ENCODE measurements at regions not wholly inside any gene's neighbourhood (a gene's known extent, or its start where the extent isn't known, plus 50 kb on each side); places are given as distances from the start of the nearest gene placed in this dataset.

DNA sequence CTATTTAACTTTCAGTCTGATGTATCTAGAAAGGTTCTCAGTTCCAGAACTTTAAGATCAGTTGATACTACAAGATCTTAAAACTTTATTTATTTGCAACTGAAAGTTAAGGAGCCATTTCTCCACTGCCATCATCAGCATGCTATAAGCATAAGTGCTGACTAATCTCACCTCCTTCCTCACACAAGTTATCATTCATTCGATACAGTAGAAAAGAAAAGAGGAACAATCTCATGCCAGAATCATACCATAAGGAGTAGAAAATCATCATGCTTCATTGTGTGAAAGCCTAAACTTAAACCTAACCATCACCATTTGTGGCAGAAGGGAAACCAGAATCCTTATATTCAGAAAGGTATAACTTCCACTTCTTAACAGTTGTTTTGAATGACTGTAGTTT, 176.6 kb upstream of the NRXN1 start:
- no peak for TF ChIP-seq NANOG (IDR thresholded peaks at IDR 0.05; ENCODE audit: borderline replicate concordance)
- TF ChIP-seq, protein P1, sequence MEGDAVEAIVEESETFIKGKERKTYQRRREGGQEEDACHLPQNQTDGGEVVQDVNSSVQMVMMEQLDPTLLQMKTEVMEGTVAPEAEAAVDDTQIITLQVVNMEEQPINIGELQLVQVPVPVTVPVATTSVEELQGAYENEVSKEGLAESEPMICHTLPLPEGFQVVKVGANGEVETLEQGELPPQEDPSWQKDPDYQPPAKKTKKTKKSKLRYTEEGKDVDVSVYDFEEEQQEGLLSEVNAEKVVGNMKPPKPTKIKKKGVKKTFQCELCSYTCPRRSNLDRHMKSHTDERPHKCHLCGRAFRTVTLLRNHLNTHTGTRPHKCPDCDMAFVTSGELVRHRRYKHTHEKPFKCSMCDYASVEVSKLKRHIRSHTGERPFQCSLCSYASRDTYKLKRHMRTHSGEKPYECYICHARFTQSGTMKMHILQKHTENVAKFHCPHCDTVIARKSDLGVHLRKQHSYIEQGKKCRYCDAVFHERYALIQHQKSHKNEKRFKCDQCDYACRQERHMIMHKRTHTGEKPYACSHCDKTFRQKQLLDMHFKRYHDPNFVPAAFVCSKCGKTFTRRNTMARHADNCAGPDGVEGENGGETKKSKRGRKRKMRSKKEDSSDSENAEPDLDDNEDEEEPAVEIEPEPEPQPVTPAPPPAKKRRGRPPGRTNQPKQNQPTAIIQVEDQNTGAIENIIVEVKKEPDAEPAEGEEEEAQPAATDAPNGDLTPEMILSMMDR (conservative IDR thresholded peaks at IDR 0.05; ENCODE audit: low read depth in 2 of 2) = no peak
- TF ChIP-seq EZH2 (IDR thresholded peaks at IDR 0.05; ENCODE audit: low read depth, unreplicated experiment) = no peak
- TF ChIP-seq POLR2AphosphoS5 (IDR thresholded peaks at IDR 0.05; ENCODE audit: low read depth) = no peak
- no peak for TF ChIP-seq EZH2phosphoT487 (IDR thresholded peaks at IDR 0.05; ENCODE audit: unreplicated experiment)
- no peak for TF ChIP-seq CREB1 (CRISPR knock-in tag; IDR thresholded peaks at IDR 0.05; ENCODE audit: low read depth)
- TF ChIP-seq, protein P2, sequence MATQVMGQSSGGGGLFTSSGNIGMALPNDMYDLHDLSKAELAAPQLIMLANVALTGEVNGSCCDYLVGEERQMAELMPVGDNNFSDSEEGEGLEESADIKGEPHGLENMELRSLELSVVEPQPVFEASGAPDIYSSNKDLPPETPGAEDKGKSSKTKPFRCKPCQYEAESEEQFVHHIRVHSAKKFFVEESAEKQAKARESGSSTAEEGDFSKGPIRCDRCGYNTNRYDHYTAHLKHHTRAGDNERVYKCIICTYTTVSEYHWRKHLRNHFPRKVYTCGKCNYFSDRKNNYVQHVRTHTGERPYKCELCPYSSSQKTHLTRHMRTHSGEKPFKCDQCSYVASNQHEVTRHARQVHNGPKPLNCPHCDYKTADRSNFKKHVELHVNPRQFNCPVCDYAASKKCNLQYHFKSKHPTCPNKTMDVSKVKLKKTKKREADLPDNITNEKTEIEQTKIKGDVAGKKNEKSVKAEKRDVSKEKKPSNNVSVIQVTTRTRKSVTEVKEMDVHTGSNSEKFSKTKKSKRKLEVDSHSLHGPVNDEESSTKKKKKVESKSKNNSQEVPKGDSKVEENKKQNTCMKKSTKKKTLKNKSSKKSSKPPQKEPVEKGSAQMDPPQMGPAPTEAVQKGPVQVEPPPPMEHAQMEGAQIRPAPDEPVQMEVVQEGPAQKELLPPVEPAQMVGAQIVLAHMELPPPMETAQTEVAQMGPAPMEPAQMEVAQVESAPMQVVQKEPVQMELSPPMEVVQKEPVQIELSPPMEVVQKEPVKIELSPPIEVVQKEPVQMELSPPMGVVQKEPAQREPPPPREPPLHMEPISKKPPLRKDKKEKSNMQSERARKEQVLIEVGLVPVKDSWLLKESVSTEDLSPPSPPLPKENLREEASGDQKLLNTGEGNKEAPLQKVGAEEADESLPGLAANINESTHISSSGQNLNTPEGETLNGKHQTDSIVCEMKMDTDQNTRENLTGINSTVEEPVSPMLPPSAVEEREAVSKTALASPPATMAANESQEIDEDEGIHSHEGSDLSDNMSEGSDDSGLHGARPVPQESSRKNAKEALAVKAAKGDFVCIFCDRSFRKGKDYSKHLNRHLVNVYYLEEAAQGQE (IDR thresholded peaks at IDR 0.05; ENCODE audit: unreplicated experiment) = no peak
- TF ChIP-seq JUNB (IDR thresholded peaks at IDR 0.05; ENCODE audit: unreplicated experiment) = no peak
- no peak for TF ChIP-seq STAT1 (IDR thresholded peaks at IDR 0.05; ENCODE audit: unreplicated experiment)
- TF ChIP-seq, protein P3, sequence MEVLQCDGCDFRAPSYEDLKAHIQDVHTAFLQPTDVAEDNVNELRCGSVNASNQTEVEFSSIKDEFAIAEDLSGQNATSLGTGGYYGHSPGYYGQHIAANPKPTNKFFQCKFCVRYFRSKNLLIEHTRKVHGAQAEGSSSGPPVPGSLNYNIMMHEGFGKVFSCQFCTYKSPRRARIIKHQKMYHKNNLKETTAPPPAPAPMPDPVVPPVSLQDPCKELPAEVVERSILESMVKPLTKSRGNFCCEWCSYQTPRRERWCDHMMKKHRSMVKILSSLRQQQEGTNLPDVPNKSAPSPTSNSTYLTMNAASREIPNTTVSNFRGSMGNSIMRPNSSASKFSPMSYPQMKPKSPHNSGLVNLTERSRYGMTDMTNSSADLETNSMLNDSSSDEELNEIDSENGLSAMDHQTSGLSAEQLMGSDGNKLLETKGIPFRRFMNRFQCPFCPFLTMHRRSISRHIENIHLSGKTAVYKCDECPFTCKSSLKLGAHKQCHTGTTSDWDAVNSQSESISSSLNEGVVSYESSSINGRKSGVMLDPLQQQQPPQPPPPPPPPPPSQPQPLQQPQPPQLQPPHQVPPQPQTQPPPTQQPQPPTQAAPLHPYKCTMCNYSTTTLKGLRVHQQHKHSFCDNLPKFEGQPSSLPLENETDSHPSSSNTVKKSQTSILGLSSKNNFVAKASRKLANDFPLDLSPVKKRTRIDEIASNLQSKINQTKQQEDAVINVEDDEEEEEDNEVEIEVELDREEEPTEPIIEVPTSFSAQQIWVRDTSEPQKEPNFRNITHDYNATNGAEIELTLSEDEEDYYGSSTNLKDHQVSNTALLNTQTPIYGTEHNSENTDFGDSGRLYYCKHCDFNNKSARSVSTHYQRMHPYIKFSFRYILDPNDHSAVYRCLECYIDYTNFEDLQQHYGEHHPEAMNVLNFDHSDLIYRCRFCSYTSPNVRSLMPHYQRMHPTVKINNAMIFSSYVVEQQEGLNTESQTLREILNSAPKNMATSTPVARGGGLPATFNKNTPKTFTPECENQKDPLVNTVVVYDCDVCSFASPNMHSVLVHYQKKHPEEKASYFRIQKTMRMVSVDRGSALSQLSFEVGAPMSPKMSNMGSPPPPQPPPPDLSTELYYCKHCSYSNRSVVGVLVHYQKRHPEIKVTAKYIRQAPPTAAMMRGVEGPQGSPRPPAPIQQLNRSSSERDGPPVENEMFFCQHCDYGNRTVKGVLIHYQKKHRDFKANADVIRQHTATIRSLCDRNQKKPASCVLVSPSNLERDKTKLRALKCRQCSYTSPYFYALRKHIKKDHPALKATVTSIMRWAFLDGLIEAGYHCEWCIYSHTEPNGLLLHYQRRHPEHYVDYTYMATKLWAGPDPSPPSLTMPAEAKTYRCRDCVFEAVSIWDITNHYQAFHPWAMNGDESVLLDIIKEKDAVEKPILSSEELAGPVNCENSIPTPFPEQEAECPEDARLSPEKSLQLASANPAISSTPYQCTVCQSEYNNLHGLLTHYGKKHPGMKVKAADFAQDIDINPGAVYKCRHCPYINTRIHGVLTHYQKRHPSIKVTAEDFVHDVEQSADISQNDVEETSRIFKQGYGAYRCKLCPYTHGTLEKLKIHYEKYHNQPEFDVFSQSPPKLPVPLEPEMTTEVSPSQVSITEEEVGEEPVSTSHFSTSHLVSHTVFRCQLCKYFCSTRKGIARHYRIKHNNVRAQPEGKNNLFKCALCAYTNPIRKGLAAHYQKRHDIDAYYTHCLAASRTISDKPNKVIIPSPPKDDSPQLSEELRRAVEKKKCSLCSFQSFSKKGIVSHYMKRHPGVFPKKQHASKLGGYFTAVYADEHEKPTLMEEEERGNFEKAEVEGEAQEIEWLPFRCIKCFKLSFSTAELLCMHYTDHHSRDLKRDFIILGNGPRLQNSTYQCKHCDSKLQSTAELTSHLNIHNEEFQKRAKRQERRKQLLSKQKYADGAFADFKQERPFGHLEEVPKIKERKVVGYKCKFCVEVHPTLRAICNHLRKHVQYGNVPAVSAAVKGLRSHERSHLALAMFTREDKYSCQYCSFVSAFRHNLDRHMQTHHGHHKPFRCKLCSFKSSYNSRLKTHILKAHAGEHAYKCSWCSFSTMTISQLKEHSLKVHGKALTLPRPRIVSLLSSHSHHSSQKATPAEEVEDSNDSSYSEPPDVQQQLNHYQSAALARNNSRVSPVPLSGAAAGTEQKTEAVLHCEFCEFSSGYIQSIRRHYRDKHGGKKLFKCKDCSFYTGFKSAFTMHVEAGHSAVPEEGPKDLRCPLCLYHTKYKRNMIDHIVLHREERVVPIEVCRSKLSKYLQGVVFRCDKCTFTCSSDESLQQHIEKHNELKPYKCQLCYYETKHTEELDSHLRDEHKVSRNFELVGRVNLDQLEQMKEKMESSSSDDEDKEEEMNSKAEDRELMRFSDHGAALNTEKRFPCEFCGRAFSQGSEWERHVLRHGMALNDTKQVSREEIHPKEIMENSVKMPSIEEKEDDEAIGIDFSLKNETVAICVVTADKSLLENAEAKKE (CRISPR knock-in tag; IDR thresholded peaks at IDR 0.05) = no peak
- no peak for TF ChIP-seq ZNF114 (CRISPR knock-in tag; IDR thresholded peaks at IDR 0.05)
- TF ChIP-seq, protein P4, sequence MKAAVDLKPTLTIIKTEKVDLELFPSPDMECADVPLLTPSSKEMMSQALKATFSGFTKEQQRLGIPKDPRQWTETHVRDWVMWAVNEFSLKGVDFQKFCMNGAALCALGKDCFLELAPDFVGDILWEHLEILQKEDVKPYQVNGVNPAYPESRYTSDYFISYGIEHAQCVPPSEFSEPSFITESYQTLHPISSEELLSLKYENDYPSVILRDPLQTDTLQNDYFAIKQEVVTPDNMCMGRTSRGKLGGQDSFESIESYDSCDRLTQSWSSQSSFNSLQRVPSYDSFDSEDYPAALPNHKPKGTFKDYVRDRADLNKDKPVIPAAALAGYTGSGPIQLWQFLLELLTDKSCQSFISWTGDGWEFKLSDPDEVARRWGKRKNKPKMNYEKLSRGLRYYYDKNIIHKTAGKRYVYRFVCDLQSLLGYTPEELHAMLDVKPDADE (IDR thresholded peaks at IDR 0.05) = no peak

All from GM23338 (cell line).